HepG2 (cell line): ENCODE measurements at regions not wholly inside any gene's neighbourhood (a gene's known extent, or its start where the extent isn't known, plus 50 kb on each side); places are given as distances from the start of the nearest gene placed in this dataset.
A peak's percentile ranks its signal among the peaks of the same experiment; 100 is the strongest.

Experiments
- ATAC-seq: fragments of 200-7000 bp; cut with Tn5 transposase; 3 replicates; pipeline ENCODE4 v1.9.1; 2020; ENCODE audit warnings: mild to moderate bottlenecking, moderate library complexity
- BruUV-seq: library from RNA; stranded (reverse); fragments of 400-500 nt; replicated peaks from 2 replicates; lab custom pipeline; 2021; lab: Mats Ljungman, UMichigan
- CTCF ChIA-PET: fragments of 300-600 bp; formaldehyde crosslinking; extraction: SDS; loops from one replicate; lab custom pipeline; 2021; ENCODE audit warnings: low total read pairs, inconsistent platforms, low intra/inter-chr PET ratio; lab: Yijun Ruan, JAX
- POLR2A ChIA-PET: fragments of 350-600 bp; sonication (Branson Sonifier 250); formaldehyde crosslinking; loops from one replicate; lab custom pipeline; 2020; ENCODE audit warnings: antibody characterized with exemption, inconsistent platforms; lab: Yijun Ruan, JAX
- DNase-seq: peaks from one replicate; pipeline ENCODE4 v3.0.0-alpha.2; 2015; ENCODE audit warnings: low spot score
- FAIRE-seq: peaks from 3 replicates; lab custom pipeline; 2011; peaks lifted over from hg19 to GRCh38; lab: Jason Lieb, UNC
- H2AFZ ChIP-seq: one replicate; pipeline ENCODE4 v1.6.1; 2011; ENCODE audit warnings: low read length, inconsistent platforms
- H3K27ac ChIP-seq: fragments of 300-600 bp; 3 replicates; pipeline ENCODE4 v1.8.0; 2011; ENCODE audit warnings: mixed run types, mild to moderate bottlenecking, mixed read lengths, low read length, inconsistent platforms; ENCODE audit not compliant: insufficient read depth; ENCODE audit errors: extremely low read length
- H3K27me3 ChIP-seq, 2 experiments: fragments of 200-600 bp in 1 of 2; 2 replicates in 1 of 2; 3 replicates in 1 of 2; pipeline versions ENCODE4 v1.6.0 to v1.8.0; 2011; ENCODE audit warnings: low read length in 2 of 2, mild to moderate bottlenecking in 2 of 2, moderate library complexity in 2 of 2, inconsistent platforms in 1 of 2; ENCODE audit not compliant: insufficient read depth in 2 of 2, control insufficient read depth in 1 of 2
- H3K36me3 ChIP-seq, 2 experiments: fragments of 200-600 bp in 1 of 2; replicated peaks in 1 of 2; 2 replicates in 1 of 2; 3 replicates in 1 of 2; pipeline versions ENCODE4 v1.5.1 to v1.8.0; 2011; ENCODE audit warnings: low read length in 2 of 2, inconsistent platforms in 1 of 2; ENCODE audit not compliant: insufficient read depth in 2 of 2, control insufficient read depth in 1 of 2
- H3K4me1 ChIP-seq: 2 replicates; pipeline ENCODE4 v1.5.1; 2012; ENCODE audit warnings: low read length, inconsistent platforms; ENCODE audit not compliant: insufficient read depth
- H3K4me2 ChIP-seq: 2 replicates; pipeline ENCODE4 v1.6.0; 2011; ENCODE audit warnings: low read depth, low read length, inconsistent platforms
- H3K4me3 ChIP-seq, 3 experiments: fragments of 200-600 bp in 1 of 3; sonication (generic), shearing (Covaris generic) in 1 of 3; replicated peaks in 1 of 3; 2 replicates each; pipeline ENCODE4 v1.5.1; 2011 to 2016; ENCODE audit warnings: low read length in 3 of 3, inconsistent platforms in 2 of 3, low read depth in 2 of 3, mild to moderate bottlenecking in 2 of 3, control low read depth in 1 of 3, mixed read lengths in 1 of 3; ENCODE audit not compliant: insufficient read depth in 1 of 3
- H3K79me2 ChIP-seq: one replicate; pipeline ENCODE4 v1.6.1; 2011; ENCODE audit warnings: low read length, inconsistent platforms; ENCODE audit not compliant: insufficient read depth
- H3K9ac ChIP-seq: 2 replicates; pipeline ENCODE4 v1.6.0; 2011; ENCODE audit warnings: mild to moderate bottlenecking, low read depth, low read length, inconsistent platforms; ENCODE audit not compliant: insufficient read depth
- H3K9me3 ChIP-seq: 2 replicates; pipeline ENCODE4 v1.5.1; 2012; ENCODE audit warnings: mild to moderate bottlenecking, low read length
- H4K20me1 ChIP-seq: 2 replicates; pipeline ENCODE4 v1.6.0; 2011; ENCODE audit warnings: inconsistent platforms, mild to moderate bottlenecking, low read length, moderate library complexity; ENCODE audit not compliant: insufficient read depth
- ATM ChIP-seq: fragments of 450-650 bp; IDR thresholded peaks from 2 replicates; pipeline ENCODE4 v1.7.1; 2017; ENCODE audit warnings: mild to moderate bottlenecking, borderline replicate concordance
- GZF1 ChIP-seq: sonication (generic); formaldehyde crosslinking; IDR thresholded peaks from 2 replicates; pipeline ENCODE4 v1.5.1; 2020; ENCODE audit warnings: mild to moderate bottlenecking, missing genetic modification reagents
- ZNF670 ChIP-seq: sonication (generic); formaldehyde crosslinking; IDR thresholded peaks from 2 replicates; pipeline ENCODE4 v1.8.0; 2022; ENCODE audit warnings: mild to moderate bottlenecking, missing genetic modification reagents, borderline replicate concordance
- ZNF768 ChIP-seq: sonication (generic); formaldehyde crosslinking; IDR thresholded peaks from 2 replicates; pipeline ENCODE4 v1.4.0; 2020; ENCODE audit warnings: missing genetic modification reagents
- whole genome bisulfite sequencing: methylation state at CpG from one replicate; pipeline ENCODE4 v1.1.6; 2017; ENCODE audit warnings: low lambda C conversion rate; 5-methylcytosine and 5-hydroxymethylcytosine counted together
- in situ Hi-C: cut with HindIII; loops from 2 replicates; pipeline ENCODE4 v1.10.0; 2017; ENCODE audit warnings: low pct_unique_long_range_greater_than_20kb; ENCODE audit not compliant: extremely low pct_ligation_motif_present
- intact Hi-C: fragments of 100-400 bp; cut with micrococcal nuclease; formaldehyde crosslinking; loops from one replicate; pipeline ENCODE4 v1.10.0; 2022; ENCODE audit not compliant: unreplicated experiment
- TF ChIP-seq, protein P1 (sequence below): sonication (generic); formaldehyde crosslinking; IDR thresholded peaks from 2 replicates; pipeline ENCODE4 v1.5.0; 2020; ENCODE audit warnings: mild to moderate bottlenecking, missing genetic modification reagents, moderate library complexity

- ChIA-PET POLR2A (no interaction called here), CTCF (no interaction called here)
- Histone ChIP-seq H3K4me1 (no peaks in the 10 kb centered on the region), H3K4me2 (no peak overlapping the region), H3K27me3 (no peaks in the 10 kb centered on the region), H3K36me3 (no peaks in the 10 kb centered on the region), H3K9me3 (no peaks in the 10 kb centered on the region), H2AFZ (no peak overlapping the region), H3K79me2 (no peaks in the 10 kb centered on the region), H3K27ac (no peak overlapping the region), H4K20me1 (no peaks in the 10 kb centered on the region), H3K9ac (no peak overlapping the region), H3K4me3 (no peak overlapping the region)
- TF ChIP-seq ATM (no peak), ZNF768 (CRISPR knock-in tag) (no peak)
- TF ChIP-seq, protein P1, sequence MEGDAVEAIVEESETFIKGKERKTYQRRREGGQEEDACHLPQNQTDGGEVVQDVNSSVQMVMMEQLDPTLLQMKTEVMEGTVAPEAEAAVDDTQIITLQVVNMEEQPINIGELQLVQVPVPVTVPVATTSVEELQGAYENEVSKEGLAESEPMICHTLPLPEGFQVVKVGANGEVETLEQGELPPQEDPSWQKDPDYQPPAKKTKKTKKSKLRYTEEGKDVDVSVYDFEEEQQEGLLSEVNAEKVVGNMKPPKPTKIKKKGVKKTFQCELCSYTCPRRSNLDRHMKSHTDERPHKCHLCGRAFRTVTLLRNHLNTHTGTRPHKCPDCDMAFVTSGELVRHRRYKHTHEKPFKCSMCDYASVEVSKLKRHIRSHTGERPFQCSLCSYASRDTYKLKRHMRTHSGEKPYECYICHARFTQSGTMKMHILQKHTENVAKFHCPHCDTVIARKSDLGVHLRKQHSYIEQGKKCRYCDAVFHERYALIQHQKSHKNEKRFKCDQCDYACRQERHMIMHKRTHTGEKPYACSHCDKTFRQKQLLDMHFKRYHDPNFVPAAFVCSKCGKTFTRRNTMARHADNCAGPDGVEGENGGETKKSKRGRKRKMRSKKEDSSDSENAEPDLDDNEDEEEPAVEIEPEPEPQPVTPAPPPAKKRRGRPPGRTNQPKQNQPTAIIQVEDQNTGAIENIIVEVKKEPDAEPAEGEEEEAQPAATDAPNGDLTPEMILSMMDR (CRISPR knock-in tag) = 0 out of 2 replicates have a peak, but pooled peaks have one; percentile 9
- intact Hi-C loops = no loop called here
- no TSS peak for BruUV-seq
- no peak for FAIRE-seq
- DNase-seq = no peak
- in situ Hi-C loops = no loop called here
- WGBS = 100% methylated on average over 1 of the region's 1 CpG
- ATAC-seq = no peak
These were observed 343.7 kb upstream of the PPP1R2C start for GRCh38 chrX:43121637-43122036.

DNA sequence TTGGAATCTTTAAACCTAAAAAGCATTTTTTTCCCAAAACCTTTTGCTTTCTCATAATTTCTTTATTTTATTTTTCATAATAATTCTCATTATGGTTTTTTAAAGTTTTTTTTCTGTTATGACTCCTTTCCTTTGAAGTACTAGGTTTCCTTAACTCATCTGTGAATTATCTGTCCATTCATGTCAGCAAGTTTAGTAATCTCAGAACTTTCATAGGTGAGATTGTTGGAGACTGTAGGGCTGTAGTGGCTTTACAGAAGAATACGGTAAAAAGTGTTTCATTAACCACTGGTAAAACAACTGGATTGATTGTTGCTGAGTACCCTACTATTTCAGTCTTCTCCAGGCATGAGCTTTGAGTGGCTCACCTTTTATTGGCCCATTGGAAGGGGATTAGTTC is 361.7 kb upstream of the PPP1R2C start:
- Histone ChIP-seq H3K79me2 (no peaks in the 10 kb centered on the region), H3K4me3 (no peak overlapping the region), H3K27me3 (no peaks in the 10 kb centered on the region), H3K27ac (no peak overlapping the region), H4K20me1 (no peaks in the 10 kb centered on the region), H3K4me1 (no peaks in the 10 kb centered on the region), H2AFZ (no peak overlapping the region), H3K36me3 (no peaks in the 10 kb centered on the region), H3K9me3 (no peaks in the 10 kb centered on the region), H3K4me2 (no peak overlapping the region), H3K9ac (no peak overlapping the region)
- no peak for ATAC-seq
- in situ Hi-C loops (no loop called here), intact Hi-C loops (no loop called here)
- WGBS = 0% methylated on average over 1 of the region's 1 CpG
- no TSS peak for BruUV-seq
- no peak for FAIRE-seq
- 0 out of 2 replicates have a peak, but pooled peaks have one; percentile 39 for TF ChIP-seq GZF1 (CRISPR knock-in tag)
- no peak for TF ChIP-seq ZNF670 (CRISPR knock-in tag)
- ChIA-PET POLR2A (no interaction called here), CTCF (no interaction called here)
- DNase-seq = no peak
